ENCODE measurements at regions not wholly inside any gene's neighbourhood (a gene's known extent, or its start where the extent isn't known, plus 50 kb on each side); places are given as distances from the start of the nearest gene placed in this dataset.

DNA sequence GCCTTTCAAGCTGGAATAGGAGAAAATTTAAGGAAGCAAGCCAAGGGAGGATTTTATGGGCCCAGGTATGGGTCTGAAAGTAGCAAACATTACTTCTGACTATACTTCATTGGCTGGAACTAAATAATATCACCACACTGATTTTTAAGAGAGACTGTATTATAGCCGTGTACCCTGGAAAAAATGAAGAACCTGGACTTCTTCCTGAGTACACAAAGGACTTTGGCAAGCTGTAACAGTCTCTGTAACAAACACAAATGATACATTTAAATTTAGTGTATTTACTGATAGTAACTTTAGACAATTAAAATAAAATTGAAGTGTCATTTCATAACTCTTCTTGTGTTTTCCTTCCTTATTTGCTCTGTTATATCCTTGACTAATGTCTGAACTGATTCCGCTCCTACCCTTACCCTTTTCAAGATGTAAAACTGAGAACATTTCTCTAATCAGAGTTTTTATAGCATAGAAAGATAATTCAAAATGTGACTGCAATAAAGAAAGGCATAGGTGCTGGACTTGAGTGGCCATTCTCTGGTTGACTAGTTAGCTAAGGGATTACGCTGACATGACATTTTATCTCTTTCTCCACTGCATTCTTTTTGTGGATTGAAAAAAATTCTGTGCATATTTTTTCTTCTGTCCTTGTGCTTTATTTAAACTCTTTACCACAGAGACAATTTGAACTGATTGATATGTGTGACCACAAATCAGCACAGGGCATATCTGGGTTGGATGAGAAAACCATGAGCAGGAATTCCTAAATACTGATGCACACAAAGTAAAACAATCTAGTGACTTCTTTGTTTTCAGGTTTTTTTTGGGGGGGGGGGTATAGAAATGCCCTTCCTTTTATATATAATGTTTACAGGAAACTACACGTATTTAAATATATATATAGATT lies 349.7 kb downstream of the MDFIC start:
- Histone ChIP-seq H3K36me3 (no peaks in the 10 kb centered on the region), H3K9me3 (no peaks in the 10 kb centered on the region), H3K4me1 (no peaks in the 10 kb centered on the region), H3K27ac (no peak overlapping the region), H3K4me3 (no peak overlapping the region), H3K27me3 (no peaks in the 10 kb centered on the region)
- WGBS (ENCODE audit: insufficient coverage, low coverage, low lambda C conversion rate, missing lambda C conversion rate), result 60% methylated on average over 4 of the region's 4 CpGs
- ATAC-seq (no peak), DNase-seq (no peak)
- TF ChIP-seq, protein P1, sequence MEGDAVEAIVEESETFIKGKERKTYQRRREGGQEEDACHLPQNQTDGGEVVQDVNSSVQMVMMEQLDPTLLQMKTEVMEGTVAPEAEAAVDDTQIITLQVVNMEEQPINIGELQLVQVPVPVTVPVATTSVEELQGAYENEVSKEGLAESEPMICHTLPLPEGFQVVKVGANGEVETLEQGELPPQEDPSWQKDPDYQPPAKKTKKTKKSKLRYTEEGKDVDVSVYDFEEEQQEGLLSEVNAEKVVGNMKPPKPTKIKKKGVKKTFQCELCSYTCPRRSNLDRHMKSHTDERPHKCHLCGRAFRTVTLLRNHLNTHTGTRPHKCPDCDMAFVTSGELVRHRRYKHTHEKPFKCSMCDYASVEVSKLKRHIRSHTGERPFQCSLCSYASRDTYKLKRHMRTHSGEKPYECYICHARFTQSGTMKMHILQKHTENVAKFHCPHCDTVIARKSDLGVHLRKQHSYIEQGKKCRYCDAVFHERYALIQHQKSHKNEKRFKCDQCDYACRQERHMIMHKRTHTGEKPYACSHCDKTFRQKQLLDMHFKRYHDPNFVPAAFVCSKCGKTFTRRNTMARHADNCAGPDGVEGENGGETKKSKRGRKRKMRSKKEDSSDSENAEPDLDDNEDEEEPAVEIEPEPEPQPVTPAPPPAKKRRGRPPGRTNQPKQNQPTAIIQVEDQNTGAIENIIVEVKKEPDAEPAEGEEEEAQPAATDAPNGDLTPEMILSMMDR (IDR thresholded peaks at IDR 0.05), result no peak
- TF ChIP-seq POLR2A (IDR thresholded peaks at IDR 0.05), result no peak
- intact Hi-C loops (cut with DNase I), result no loop called here

DNA sequence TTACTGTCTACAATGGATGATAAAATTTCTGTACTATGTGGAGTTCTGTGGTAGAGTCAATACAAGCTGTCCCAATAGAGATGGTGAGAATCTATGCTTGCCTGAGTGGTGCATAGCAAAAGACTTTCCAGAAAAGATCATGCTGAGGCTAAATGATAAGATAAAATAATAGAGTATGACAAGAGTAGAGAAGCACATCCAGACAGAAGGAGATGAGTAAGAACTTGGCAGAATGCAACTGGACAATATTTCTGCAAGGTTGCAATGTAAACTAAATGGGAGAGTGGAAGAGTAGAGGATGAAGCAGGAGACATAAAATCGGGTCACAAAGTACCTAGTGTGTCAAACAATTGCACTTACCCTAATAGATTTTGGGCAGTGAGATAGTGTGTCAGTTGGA lies 347.6 kb downstream of the MDFIC start:
- no peaks in the 10 kb centered on the region for H3K27me3 ChIP-seq
- 23% methylated on average over 1 of the region's 1 CpG for WGBS (ENCODE audit: insufficient coverage, low coverage, low lambda C conversion rate, missing lambda C conversion rate)
- no peaks in the 10 kb centered on the region for H3K4me1 ChIP-seq
- no peaks in the 10 kb centered on the region for H3K36me3 ChIP-seq
- DNase-seq, result no peak
- intact Hi-C loops (cut with DNase I), result no loop called here
- no peak for TF ChIP-seq POLR2A (IDR thresholded peaks at IDR 0.05)
- TF ChIP-seq, protein P1 (IDR thresholded peaks at IDR 0.05), result no peak
- H3K4me3 ChIP-seq, result no peak overlapping the region
- H3K9me3 ChIP-seq, result no peaks in the 10 kb centered on the region
- no peak for ATAC-seq
- H3K27ac ChIP-seq, result no peak overlapping the region

DNA sequence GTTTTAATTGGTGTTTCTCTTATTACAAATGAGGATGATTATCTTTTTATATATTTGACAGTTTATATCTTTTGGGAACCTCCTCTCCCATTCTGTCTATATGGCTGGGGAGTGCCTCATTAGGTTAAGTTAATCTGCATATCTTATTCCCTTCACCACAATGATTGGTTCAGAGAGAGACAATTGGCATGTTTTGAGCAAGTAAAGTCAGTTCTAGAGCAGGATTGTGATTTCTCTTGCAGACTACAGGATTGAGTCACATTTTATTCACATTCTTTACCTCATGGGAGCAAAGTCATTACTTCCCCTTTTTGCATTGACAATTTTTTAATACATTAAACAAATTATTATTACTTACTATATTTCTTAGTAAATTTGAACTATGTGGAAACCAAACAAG lies 345.6 kb downstream of the MDFIC start:
- Histone ChIP-seq H3K9me3 (no peaks in the 10 kb centered on the region), H3K27ac (no peak overlapping the region), H3K27me3 (no peaks in the 10 kb centered on the region), H3K4me1 (no peaks in the 10 kb centered on the region), H3K36me3 (no peaks in the 10 kb centered on the region), H3K4me3 (no peak overlapping the region)
- TF ChIP-seq POLR2A (IDR thresholded peaks at IDR 0.05), result no peak
- TF ChIP-seq, protein P1 (IDR thresholded peaks at IDR 0.05), result no peak
- ATAC-seq, result no peak
- DNase-seq, result no peak
- intact Hi-C loops (cut with DNase I), result no loop called here

DNA sequence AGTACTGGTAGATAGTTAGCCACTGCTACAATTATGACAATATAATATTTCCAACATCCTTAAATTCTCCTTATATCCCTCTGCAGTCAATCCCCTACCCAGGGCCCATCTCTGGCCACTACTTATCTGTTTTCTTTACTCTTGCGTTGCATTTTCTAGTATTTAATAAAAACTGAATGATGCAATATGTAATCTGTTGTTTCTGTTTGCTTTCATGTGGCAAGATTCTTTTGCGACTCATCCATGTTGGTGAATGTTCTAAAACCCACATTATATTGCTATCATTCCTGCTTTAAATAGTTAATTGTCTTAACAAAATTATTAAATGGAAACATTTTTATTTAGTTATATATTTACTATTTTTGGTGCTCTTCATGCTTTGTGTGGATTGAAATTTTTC lies 338.5 kb downstream of the MDFIC start:
- ATAC-seq (no peak), DNase-seq (no peak)
- H3K4me3 ChIP-seq, result no peak overlapping the region
- TF ChIP-seq, protein P1 (IDR thresholded peaks at IDR 0.05), result no peak
- no peak for TF ChIP-seq POLR2A (IDR thresholded peaks at IDR 0.05)
- no peaks in the 10 kb centered on the region for H3K27me3 ChIP-seq
- no peaks in the 10 kb centered on the region for H3K9me3 ChIP-seq
- WGBS (ENCODE audit: insufficient coverage, low coverage, low lambda C conversion rate, missing lambda C conversion rate), result 37% methylated on average over 2 of the region's 2 CpGs
- no peaks in the 10 kb centered on the region for H3K4me1 ChIP-seq
- intact Hi-C loops (cut with DNase I), result no loop called here
- H3K27ac ChIP-seq, result no peak overlapping the region
- H3K36me3 ChIP-seq, result no peaks in the 10 kb centered on the region

Measured in right lobe of liver (tissue), 6 donors.